ENCODE measurements at regions not wholly inside any gene's neighbourhood (a gene's known extent, or its start where the extent isn't known, plus 50 kb on each side); places are given as distances from the start of the nearest gene placed in this dataset.

- no peaks in the 10 kb centered on the region for H3K27me3 ChIP-seq
- ATAC-seq (ENCODE audit: low FRiP score in 2 of 2) (peak; percentile 77 to 89), DNase-seq (peak in 1 of 2 donors; percentile 24)
- H3K9me3 ChIP-seq = no peaks in the 10 kb centered on the region
- TF ChIP-seq, protein P1, sequence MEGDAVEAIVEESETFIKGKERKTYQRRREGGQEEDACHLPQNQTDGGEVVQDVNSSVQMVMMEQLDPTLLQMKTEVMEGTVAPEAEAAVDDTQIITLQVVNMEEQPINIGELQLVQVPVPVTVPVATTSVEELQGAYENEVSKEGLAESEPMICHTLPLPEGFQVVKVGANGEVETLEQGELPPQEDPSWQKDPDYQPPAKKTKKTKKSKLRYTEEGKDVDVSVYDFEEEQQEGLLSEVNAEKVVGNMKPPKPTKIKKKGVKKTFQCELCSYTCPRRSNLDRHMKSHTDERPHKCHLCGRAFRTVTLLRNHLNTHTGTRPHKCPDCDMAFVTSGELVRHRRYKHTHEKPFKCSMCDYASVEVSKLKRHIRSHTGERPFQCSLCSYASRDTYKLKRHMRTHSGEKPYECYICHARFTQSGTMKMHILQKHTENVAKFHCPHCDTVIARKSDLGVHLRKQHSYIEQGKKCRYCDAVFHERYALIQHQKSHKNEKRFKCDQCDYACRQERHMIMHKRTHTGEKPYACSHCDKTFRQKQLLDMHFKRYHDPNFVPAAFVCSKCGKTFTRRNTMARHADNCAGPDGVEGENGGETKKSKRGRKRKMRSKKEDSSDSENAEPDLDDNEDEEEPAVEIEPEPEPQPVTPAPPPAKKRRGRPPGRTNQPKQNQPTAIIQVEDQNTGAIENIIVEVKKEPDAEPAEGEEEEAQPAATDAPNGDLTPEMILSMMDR (IDR thresholded peaks at IDR 0.05) = no peak
- TF ChIP-seq POLR2A (IDR thresholded peaks at IDR 0.05) (no peak), EP300 (IDR thresholded peaks at IDR 0.05) (no peak), POLR2AphosphoS5 (IDR thresholded peaks at IDR 0.05) (no peak)
- H3K27ac ChIP-seq = no peak overlapping the region
- H3K36me3 ChIP-seq = no peaks in the 10 kb centered on the region
- H3K4me1 ChIP-seq = no peaks in the 10 kb centered on the region
- WGBS, 2 donors = 17 to 25% methylated on average over 3 of the region's 3 CpGs
- H3K4me3 ChIP-seq = peak overlapping the region in 1 of 4 donors; percentile 14
Measured at GRCh38 chrX:40996886-40997530, 88.2 kb upstream of the USP9X start.

- no peak for TF ChIP-seq POLR2AphosphoS5 (IDR thresholded peaks at IDR 0.05)
- TF ChIP-seq POLR2A (IDR thresholded peaks at IDR 0.05) = no peak
Measured at GRCh38 chrX:40998123-40998522, 87.1 kb upstream of the USP9X start.

DNA sequence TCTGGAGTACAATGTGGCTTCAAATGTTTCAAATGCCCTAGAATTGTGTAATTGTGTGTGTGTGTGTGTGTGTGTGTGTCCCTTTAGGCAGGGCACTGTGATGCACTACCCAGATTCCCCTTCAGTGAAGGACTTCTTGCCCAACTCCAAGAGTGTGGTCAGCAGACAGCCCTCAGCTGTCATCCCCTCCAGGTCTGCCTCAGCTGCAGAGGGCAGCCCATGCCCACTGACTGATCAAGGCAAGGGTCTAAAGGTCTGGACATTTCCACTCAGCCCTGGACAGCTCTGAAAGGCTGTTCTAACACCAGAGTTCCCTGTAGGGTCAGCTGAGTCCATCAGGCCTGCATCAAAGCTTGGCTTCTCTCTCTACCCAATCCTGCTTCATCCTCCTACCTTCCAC, 83.9 kb upstream of the USP9X start:
- Histone ChIP-seq H3K4me3 (no peak overlapping the region), H3K36me3 (no peaks in the 10 kb centered on the region), H3K9me3 (no peaks in the 10 kb centered on the region), H3K27ac (no peak overlapping the region), H3K4me1 (no peaks in the 10 kb centered on the region), H3K27me3 (no peaks in the 10 kb centered on the region)
- ATAC-seq (ENCODE audit: low FRiP score in 2 of 2) (peak in 1 of 2 donors; percentile 49), DNase-seq (no peak)
- TF ChIP-seq, protein P1 (IDR thresholded peaks at IDR 0.05) = no peak
- TF ChIP-seq POLR2A (IDR thresholded peaks at IDR 0.05) (no peak), POLR2AphosphoS5 (IDR thresholded peaks at IDR 0.05) (no peak), EP300 (IDR thresholded peaks at IDR 0.05) (no peak)

More at GRCh38 chrX:40998123-40998522, 87.1 kb upstream of the USP9X start:
- Histone ChIP-seq H3K27ac (no peak overlapping the region), H3K27me3 (no peaks in the 10 kb centered on the region), H3K4me1 (no peaks in the 10 kb centered on the region), H3K9me3 (no peaks in the 10 kb centered on the region), H3K4me3 (no peak overlapping the region), H3K36me3 (no peaks in the 10 kb centered on the region)
- WGBS, 2 donors = 89 to 91% methylated on average over 3 to 5 of the region's 5 CpGs
- ATAC-seq (ENCODE audit: low FRiP score in 2 of 2) (no peak), DNase-seq (no peak)

DNA sequence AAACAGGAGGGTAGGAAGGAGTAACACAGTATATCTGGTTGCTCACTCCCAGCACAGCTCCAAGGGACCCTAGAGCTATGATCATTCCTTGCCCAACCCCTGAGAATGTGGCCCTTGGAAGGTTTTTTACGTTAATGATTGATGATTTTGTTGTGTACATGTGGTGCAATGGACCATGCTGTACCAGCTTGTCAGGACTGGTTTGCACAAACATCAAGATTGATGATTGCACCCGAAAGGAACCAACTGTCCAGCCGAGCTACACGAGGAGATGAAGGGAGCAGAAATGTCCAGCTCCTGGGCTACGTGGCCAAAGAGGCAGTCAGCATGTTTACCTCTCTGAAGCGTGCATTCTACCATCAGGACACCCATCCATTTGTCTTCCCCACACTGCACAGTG, 83.2 kb upstream of the USP9X start:
- ATAC-seq (ENCODE audit: low FRiP score in 2 of 2) (no peak), DNase-seq (no peak)
- no peaks in the 10 kb centered on the region for H3K27me3 ChIP-seq
- no peak overlapping the region for H3K27ac ChIP-seq
- H3K4me3 ChIP-seq = no peak overlapping the region
- no peaks in the 10 kb centered on the region for H3K36me3 ChIP-seq
- no peaks in the 10 kb centered on the region for H3K4me1 ChIP-seq
- WGBS, 2 donors = 78% methylated on average over 6 of the region's 6 CpGs; no CpG with 5 or more reads in 1 of the 2 donors
- no peaks in the 10 kb centered on the region for H3K9me3 ChIP-seq
- TF ChIP-seq POLR2AphosphoS5 (IDR thresholded peaks at IDR 0.05) = no peak
- TF ChIP-seq, protein P1 (IDR thresholded peaks at IDR 0.05) = no peak
- no peak for TF ChIP-seq EP300 (IDR thresholded peaks at IDR 0.05)
- no peak for TF ChIP-seq POLR2A (IDR thresholded peaks at IDR 0.05)

DNA sequence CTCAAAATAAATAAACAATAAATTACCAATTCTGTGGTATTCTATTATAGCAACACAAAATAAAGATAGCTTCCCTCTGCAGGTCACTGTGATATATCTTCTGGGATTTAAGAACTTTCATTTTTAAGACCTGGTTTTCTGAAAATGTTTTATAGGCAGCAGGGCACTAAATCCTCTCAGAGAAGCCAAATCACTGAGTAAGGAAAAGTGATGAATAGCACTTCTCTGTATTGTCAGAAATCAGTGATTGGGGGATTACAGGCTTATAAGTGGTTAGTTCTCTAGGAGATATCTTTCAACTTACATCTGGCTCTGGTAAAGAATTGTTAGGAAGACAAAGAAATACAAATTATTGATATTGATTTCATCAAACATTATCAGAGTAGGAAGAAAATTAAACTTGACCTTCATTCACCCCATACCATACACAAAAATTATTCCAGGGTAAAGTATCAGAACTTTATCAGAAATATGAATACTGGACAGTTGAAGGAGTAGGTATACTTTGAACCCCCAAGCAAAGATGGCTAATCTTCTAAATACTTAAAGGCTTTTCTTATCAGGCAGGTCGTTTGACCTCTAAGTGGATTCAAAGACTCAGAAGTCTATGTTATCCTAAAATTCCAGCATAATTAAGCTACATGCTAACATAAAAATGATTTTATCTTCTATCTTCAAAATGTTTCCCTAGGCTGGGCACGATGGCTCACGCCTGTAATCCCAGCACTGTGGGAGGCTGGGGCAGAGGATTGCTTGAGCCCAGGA, 81.6 kb upstream of the USP9X start:
- Histone ChIP-seq H3K27ac (no peak overlapping the region), H3K4me1 (no peaks in the 10 kb centered on the region), H3K27me3 (no peaks in the 10 kb centered on the region), H3K36me3 (no peaks in the 10 kb centered on the region), H3K9me3 (no peaks in the 10 kb centered on the region), H3K4me3 (no peak overlapping the region)
- DNase-seq (no peak), ATAC-seq (ENCODE audit: low FRiP score in 2 of 2) (no peak)
- TF ChIP-seq POLR2A (IDR thresholded peaks at IDR 0.05) = no peak
- no peak for TF ChIP-seq POLR2AphosphoS5 (IDR thresholded peaks at IDR 0.05)
- TF ChIP-seq, protein P1 (IDR thresholded peaks at IDR 0.05) = no peak
- TF ChIP-seq EP300 (IDR thresholded peaks at IDR 0.05) = no peak
- 71 to 82% methylated on average over 3 of the region's 3 CpGs for WGBS, 2 donors

Data from upper lobe of left lung (tissue), 6 donors.